NCI-H2171 (cell line): ENCODE measurements at regions not wholly inside any gene's neighbourhood (a gene's known extent, or its start where the extent isn't known, plus 50 kb on each side); places are given as distances from the start of the nearest gene placed in this dataset.
"Not testable (repeated sequence)": the region's sequence is repeated elsewhere in the genome, so short reads cannot be mapped to it uniquely, and the experiment has no call there.

Experiments
- DNase-seq: peaks from one replicate; lab custom pipeline; 2025; lab: John Stamatoyannopoulos, UW

GRCh38 chr1:168420177-168420576, 123.6 kb downstream of the XCL2 start:
- DNase-seq = no peak

GRCh38 chr1:168419736-168420135, 124.1 kb downstream of the XCL2 start:
- DNase-seq = no peak

- DNase-seq = no peak
These were observed 127.6 kb downstream of the XCL2 start for GRCh38 chr1:168416220-168416619.

- DNase-seq = no peak
These were observed 128.9 kb downstream of the XCL2 start for GRCh38 chr1:168414914-168415313.

GRCh38 chr1:168410464-168410863, 129.8 kb downstream of the TBX19 start:
- DNase-seq = no peak

- no peak for DNase-seq
These were observed 128.2 kb downstream of the TBX19 start for GRCh38 chr1:168408884-168409283.

GRCh38 chr1:168408539-168408865, 127.8 kb downstream of the TBX19 start:
- DNase-seq = no peak

- DNase-seq = no peak
These were observed 127.3 kb downstream of the TBX19 start for GRCh38 chr1:168407832-168408538.

- no peak for DNase-seq
These were observed 125.4 kb downstream of the TBX19 start for GRCh38 chr1:168405906-168406549.

GRCh38 chr1:168403140-168403539, 122.5 kb downstream of the TBX19 start:
- DNase-seq = no peak

GRCh38 chr1:168402466-168402865, 121.8 kb downstream of the TBX19 start:
- DNase-seq = not testable (repeated sequence)

- no peak for DNase-seq
These were observed 120.7 kb downstream of the TBX19 start for GRCh38 chr1:168401341-168401740.

- no peak for DNase-seq
These were observed 119.5 kb downstream of the TBX19 start for GRCh38 chr1:168400139-168400538.

- no peak for DNase-seq
These were observed 117.1 kb downstream of the TBX19 start for GRCh38 chr1:168397806-168398205.

GRCh38 chr1:168396940-168397684, 116.4 kb downstream of the TBX19 start:
- no peak for DNase-seq

- no peak for DNase-seq
These were observed 115.8 kb downstream of the TBX19 start for GRCh38 chr1:168396508-168396907.

GRCh38 chr1:168394858-168395257, 114.2 kb downstream of the TBX19 start:
- DNase-seq = no peak

- peak; percentile 38 for DNase-seq
These were observed 112.4 kb downstream of the TBX19 start for GRCh38 chr1:168392958-168393549.

GRCh38 chr1:168391851-168392681, 111.4 kb downstream of the TBX19 start:
- no peak for DNase-seq

GRCh38 chr1:168390271-168390670, 109.6 kb downstream of the TBX19 start:
- DNase-seq = no peak

- no peak for DNase-seq
These were observed 107.4 kb downstream of the TBX19 start for GRCh38 chr1:168387781-168388760.
